ENCODE measurements at regions not wholly inside any gene's neighbourhood (a gene's known extent, or its start where the extent isn't known, plus 50 kb on each side); places are given as distances from the start of the nearest gene placed in this dataset.

DNA sequence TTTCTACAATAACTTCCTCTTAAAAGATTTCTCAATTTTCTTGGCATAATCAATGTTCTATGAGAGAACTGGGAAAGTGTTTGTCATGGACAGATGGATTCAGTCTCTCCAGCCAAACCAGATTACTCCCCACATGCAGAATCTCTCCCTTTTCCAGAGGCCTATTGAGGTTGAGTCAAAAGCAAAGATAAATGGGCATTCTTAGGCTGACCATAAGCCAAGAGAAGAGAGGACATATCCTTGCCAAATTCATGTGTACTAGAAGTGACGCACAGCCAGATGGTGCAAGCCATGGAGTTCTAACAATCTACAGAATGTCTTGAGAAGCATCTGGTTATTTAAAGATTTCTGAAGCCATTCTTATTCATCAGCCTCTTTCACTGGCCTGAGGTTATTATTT lies 2115.0 kb downstream of the MAT2B start:
- DNase-seq (ENCODE audit: low read depth): no peak
- H3K4me3 ChIP-seq (ENCODE audit: low read depth, low read length): no peak overlapping the region
- TF ChIP-seq, protein P1, sequence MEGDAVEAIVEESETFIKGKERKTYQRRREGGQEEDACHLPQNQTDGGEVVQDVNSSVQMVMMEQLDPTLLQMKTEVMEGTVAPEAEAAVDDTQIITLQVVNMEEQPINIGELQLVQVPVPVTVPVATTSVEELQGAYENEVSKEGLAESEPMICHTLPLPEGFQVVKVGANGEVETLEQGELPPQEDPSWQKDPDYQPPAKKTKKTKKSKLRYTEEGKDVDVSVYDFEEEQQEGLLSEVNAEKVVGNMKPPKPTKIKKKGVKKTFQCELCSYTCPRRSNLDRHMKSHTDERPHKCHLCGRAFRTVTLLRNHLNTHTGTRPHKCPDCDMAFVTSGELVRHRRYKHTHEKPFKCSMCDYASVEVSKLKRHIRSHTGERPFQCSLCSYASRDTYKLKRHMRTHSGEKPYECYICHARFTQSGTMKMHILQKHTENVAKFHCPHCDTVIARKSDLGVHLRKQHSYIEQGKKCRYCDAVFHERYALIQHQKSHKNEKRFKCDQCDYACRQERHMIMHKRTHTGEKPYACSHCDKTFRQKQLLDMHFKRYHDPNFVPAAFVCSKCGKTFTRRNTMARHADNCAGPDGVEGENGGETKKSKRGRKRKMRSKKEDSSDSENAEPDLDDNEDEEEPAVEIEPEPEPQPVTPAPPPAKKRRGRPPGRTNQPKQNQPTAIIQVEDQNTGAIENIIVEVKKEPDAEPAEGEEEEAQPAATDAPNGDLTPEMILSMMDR (IDR thresholded peaks at IDR 0.05; ENCODE audit: control insufficient read depth, extremely low read depth, insufficient read depth): no peak

DNA sequence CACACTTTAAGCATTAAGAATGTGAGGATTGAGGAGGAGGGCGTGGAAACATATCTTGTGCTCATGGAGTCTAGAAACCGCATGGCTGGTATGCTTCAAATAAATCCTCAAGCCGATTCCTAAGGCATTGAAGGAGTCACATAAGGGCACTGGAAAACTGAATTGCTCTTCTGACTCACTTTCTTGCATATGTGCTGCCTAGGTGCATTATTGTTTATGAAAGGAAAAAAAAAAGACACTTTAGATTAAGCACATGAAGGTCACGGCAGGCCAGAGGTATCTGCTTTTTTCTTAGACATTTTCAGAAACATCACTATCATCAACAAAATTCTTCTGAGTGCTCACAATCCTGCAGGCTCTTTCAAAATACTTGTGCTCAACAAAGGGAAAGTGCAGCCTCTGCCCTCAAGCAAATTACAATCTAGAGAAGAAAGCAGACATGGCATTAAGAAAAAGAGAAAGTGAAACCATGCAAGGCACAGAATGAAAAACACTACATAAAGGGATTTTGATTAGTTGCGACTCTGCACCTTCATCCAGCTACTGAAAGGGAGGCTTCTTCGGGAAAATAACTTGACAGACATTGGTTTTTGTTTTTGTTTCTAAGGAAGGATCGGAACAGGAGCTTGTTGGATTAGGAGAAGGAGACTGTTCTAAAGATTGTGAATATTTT lies 2117.6 kb downstream of the MAT2B start:
- no peak overlapping the region for H3K4me3 ChIP-seq (ENCODE audit: low read depth, low read length)
- DNase-seq (ENCODE audit: low read depth): no peak
- TF ChIP-seq, protein P1 (IDR thresholded peaks at IDR 0.05; ENCODE audit: control insufficient read depth, extremely low read depth, insufficient read depth): no peak

DNA sequence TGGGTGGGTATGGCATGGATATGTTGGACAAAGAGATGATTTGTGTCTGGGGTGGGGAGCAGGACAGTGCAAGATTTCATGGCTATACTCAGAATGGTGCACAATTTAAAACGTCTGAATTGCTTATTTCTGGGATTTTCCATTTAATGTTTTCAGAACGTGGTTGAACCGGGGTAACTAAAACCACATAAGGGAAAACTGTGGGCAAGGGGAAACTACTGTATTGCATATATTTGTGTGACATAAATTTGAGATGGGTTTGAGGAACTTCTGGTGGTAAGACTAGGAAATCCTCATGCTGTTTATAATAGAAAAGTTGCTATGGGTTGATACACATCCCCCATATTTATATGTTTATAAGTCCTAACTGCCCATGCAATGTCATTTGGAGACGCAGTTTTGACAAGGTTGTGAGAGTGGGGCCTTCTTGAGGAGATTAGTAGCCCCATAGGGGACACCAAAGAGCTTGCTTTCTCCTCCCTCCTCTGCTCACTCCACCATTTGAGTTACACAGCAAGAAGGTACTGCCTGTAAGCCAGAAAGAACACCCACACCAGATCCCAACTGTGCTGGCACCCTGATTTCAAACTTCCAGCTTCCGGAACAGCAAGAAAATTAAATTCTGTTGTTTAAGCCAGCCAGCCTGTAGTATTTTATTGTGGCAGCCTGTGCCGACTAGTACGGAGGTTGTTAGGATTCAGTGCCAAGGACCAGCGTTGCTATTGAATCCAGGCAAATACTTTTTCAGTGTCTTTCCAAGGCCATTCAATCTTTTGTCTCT lies 2118.9 kb downstream of the MAT2B start:
- H3K4me3 ChIP-seq (ENCODE audit: low read depth, low read length): no peak overlapping the region
- TF ChIP-seq, protein P1 (IDR thresholded peaks at IDR 0.05; ENCODE audit: control insufficient read depth, extremely low read depth, insufficient read depth): no peak
- DNase-seq (ENCODE audit: low read depth): no peak

DNA sequence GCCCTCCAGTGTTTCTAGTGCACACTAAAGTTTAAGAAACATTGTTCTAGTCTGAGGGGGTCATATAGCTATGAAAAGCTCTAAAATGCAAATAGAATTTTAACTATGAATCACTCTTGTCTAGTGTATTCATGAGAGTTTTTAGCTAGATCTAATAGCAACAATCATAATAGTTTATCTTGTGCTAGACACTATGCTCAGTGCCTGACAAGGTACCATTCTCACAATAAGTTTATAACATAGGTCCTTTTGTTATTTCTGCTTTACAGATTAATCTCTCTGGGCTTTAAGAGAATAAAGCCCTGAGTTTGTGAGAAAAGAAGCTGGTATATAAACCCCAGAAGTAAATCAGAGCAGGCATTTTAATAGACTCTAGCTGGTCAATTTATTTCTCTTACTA lies 2120.7 kb downstream of the MAT2B start:
- TF ChIP-seq, protein P1 (IDR thresholded peaks at IDR 0.05; ENCODE audit: control insufficient read depth, extremely low read depth, insufficient read depth): no peak
- DNase-seq (ENCODE audit: low read depth): no peak
- no peak overlapping the region for H3K4me3 ChIP-seq (ENCODE audit: low read depth, low read length)

DNA sequence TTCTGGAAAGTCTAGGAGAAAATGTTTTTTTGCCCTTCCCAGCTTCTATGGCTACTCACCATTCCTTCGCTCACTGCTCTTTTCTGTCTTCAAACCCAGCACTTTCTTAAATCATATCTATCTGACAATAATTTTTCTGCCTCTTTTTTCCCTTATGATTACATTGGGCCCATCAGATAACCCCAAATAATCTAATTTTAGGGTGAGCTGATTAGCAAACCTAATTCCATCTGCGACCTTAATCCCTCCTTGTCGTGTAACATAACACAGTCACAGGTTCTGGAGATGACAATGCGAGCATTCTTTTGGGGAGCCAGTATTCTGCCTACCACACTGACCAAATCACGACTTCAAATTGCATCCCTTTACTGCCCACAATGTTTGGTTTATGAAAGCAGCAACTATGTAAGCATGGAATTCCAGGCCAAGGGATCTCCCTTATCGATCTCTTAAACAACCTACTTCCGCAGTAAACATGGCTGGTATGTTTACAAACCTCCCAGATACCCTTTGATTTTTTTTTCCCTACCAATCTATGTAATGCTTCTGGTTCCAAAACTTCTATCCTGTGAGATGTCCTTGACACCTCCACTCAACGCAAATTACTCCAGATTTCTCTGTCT lies 2122.2 kb downstream of the MAT2B start:
- TF ChIP-seq, protein P1 (IDR thresholded peaks at IDR 0.05; ENCODE audit: control insufficient read depth, extremely low read depth, insufficient read depth): no peak
- H3K4me3 ChIP-seq (ENCODE audit: low read depth, low read length): no peak overlapping the region
- DNase-seq (ENCODE audit: low read depth): no peak

DNA sequence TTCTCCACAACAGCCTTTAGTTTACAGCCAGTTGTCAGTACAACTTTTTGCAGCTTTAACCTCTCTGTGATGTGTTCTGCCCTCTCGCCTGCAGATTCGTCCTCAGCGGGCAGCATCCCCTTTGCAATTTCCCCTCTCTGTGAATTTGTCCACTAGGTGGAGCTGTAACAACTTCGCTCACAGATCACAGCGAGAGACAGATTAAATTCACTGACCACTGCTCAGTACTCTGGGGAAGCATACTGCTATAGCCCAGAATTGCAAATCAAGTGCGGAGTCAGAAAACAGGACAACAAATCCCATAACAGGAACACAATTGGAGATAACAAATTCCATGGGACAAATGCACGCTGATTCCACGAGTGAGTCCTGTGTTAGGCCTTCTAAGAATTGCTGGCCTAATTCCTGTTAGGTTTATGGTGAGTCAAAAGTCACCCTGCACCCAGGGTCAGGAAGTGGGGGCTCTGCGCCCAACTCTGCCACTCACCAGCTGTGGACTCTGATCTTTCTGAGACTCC lies 2124.9 kb downstream of the MAT2B start:
- H3K4me3 ChIP-seq (ENCODE audit: low read depth, low read length): no peak overlapping the region
- TF ChIP-seq, protein P1 (IDR thresholded peaks at IDR 0.05; ENCODE audit: control insufficient read depth, extremely low read depth, insufficient read depth): peak; percentile 83
- DNase-seq (ENCODE audit: low read depth): peak; percentile 72

All from LNCaP clone FGC (cell line).